H1 (cell line): ENCODE measurements at regions not wholly inside any gene's neighbourhood (a gene's known extent, or its start where the extent isn't known, plus 50 kb on each side); places are given as distances from the start of the nearest gene placed in this dataset.

Experiments used
- CTCF ChIA-PET: fragments of 300-600 bp; sonication (Branson Sonifier 250); formaldehyde crosslinking; loops from one replicate; lab custom pipeline; 2021; ENCODE audit not compliant: partially characterized antibody; lab: Charles Lee
- POLR2A ChIA-PET: fragments of 300-600 bp; sonication (Branson Sonifier 250); formaldehyde crosslinking; loops from one replicate; lab custom pipeline; 2021; ENCODE audit warnings: inconsistent platforms; ENCODE audit not compliant: partially characterized antibody; lab: Charles Lee
- DNase-seq, 2 experiments: peaks; one replicate each; pipeline versions ENCODE4 v3.0.0 to v3.0.0-alpha.2; 2010 to 2022; ENCODE audit warnings: low spot score in 2 of 2, low read depth in 1 of 2, mixed read lengths in 1 of 2
- FAIRE-seq: peaks from 2 replicates; lab custom pipeline; 2011; peaks lifted over from hg19 to GRCh38; lab: Jason Lieb, UNC
- H2AFZ ChIP-seq: 2 replicates; pipeline ENCODE4 v1.8.1; 2012; ENCODE audit warnings: low read length, inconsistent platforms
- H2AK5ac ChIP-seq: 2 replicates; pipeline ENCODE4 v1.6.1; 2013; ENCODE audit warnings: low read depth, low read length
- H2BK120ac ChIP-seq: replicated peaks from 2 replicates; pipeline ENCODE3; 2013; ENCODE audit warnings: low read depth, low read length, inconsistent platforms
- H2BK12ac ChIP-seq: 2 replicates; pipeline ENCODE4 v1.6.1; 2013; ENCODE audit warnings: low read depth, low read length
- H2BK15ac ChIP-seq: 2 replicates; pipeline ENCODE4 v1.6.1; 2013; ENCODE audit warnings: low read length
- H2BK20ac ChIP-seq: 2 replicates; pipeline ENCODE4 v1.6.1; 2013; ENCODE audit warnings: low read length
- H2BK5ac ChIP-seq: 2 replicates; pipeline ENCODE4 v1.6.1; 2013; ENCODE audit warnings: low read depth, low read length
- H3K14ac ChIP-seq: 2 replicates; pipeline ENCODE4 v1.6.1; 2013; ENCODE audit warnings: inconsistent platforms; ENCODE audit not compliant: insufficient read length
- H3K18ac ChIP-seq: 2 replicates; pipeline ENCODE4 v1.6.1; 2013; ENCODE audit warnings: low read length; ENCODE audit errors: extremely low read depth
- H3K23ac ChIP-seq: 2 replicates; pipeline ENCODE4 v1.6.1; 2013; ENCODE audit warnings: inconsistent platforms; ENCODE audit not compliant: insufficient read length
- H3K23me2 ChIP-seq: 2 replicates; pipeline ENCODE4 v1.6.1; 2013; ENCODE audit warnings: low read depth, low read length
- H3K27ac ChIP-seq: 2 replicates; pipeline ENCODE4 v1.6.1; 2011; ENCODE audit warnings: low read depth, low read length, inconsistent platforms
- H3K27me3 ChIP-seq, 4 experiments: replicated peaks in 1 of 4; 1 replicate in 1 of 4; 2 replicates in 3 of 4; pipeline versions ENCODE4 v1.6.1 to v1.8.1; 2011 to 2013; ENCODE audit warnings: low read length in 3 of 4, mild to moderate bottlenecking in 3 of 4, inconsistent platforms in 2 of 4, mixed read lengths in 2 of 4, moderate library complexity in 1 of 4; ENCODE audit not compliant: control insufficient read depth in 3 of 4, insufficient read depth in 3 of 4; ENCODE audit errors: extremely low read depth in 1 of 4
- H3K36me3 ChIP-seq, 4 experiments: 2 replicates each; pipeline versions ENCODE4 v1.6.1 to v1.8.1; 2011 to 2013; ENCODE audit warnings: mild to moderate bottlenecking in 4 of 4, low read length in 3 of 4, moderate library complexity in 2 of 4, control low read depth in 1 of 4, inconsistent platforms in 1 of 4; ENCODE audit not compliant: insufficient read depth in 4 of 4, control insufficient read depth in 2 of 4
- H3K4ac ChIP-seq: replicated peaks from 2 replicates; pipeline ENCODE3; 2013; ENCODE audit warnings: low read length, low read depth, mixed read lengths, inconsistent platforms; ENCODE audit not compliant: insufficient read length
- H3K4me1 ChIP-seq, 4 experiments: replicated peaks in 1 of 4; 1 replicate in 1 of 4; 2 replicates in 3 of 4; pipeline versions ENCODE4 v1.6.1 to v1.8.1; 2011 to 2013; ENCODE audit warnings: low read length in 3 of 4, inconsistent platforms in 2 of 4, mixed read lengths in 1 of 4; ENCODE audit not compliant: insufficient read depth in 4 of 4, control insufficient read depth in 3 of 4
- H3K4me2 ChIP-seq, 2 experiments: 2 replicates each; pipeline versions ENCODE4 v1.6.1 to v1.8.1; 2011 to 2013; ENCODE audit warnings: low read depth in 2 of 2, low read length in 2 of 2, control low read depth in 1 of 2, inconsistent platforms in 1 of 2, mild to moderate bottlenecking in 1 of 2; ENCODE audit not compliant: insufficient read depth in 1 of 2
- H3K4me3 ChIP-seq, 4 experiments: fragments of 200-600, 300-600 bp in 1 of 4; sonication (generic), shearing (Covaris generic), sonication (Bioruptor Twin) in 1 of 4; 2 replicates each; pipeline versions ENCODE4 v1.5.1 to v1.8.1; 2011 to 2016; ENCODE audit warnings: low read length in 4 of 4, low read depth in 3 of 4, control low read depth in 2 of 4, inconsistent platforms in 2 of 4, mild to moderate bottlenecking in 2 of 4, mixed read lengths in 1 of 4, moderate library complexity in 1 of 4; ENCODE audit not compliant: insufficient read depth in 2 of 4; ENCODE audit errors: extremely low read depth in 1 of 4
- H3K56ac ChIP-seq: replicated peaks from 2 replicates; pipeline ENCODE3; 2013; ENCODE audit warnings: low read depth, mild to moderate bottlenecking, mixed read lengths, low read length, inconsistent platforms; ENCODE audit not compliant: insufficient read length
- H3K79me1 ChIP-seq: 2 replicates; pipeline ENCODE4 v1.6.1; 2013; ENCODE audit warnings: low read depth, low read length, control low read depth
- H3K79me2 ChIP-seq, 2 experiments: 2 replicates each; pipeline versions ENCODE4 v1.6.1 to v1.8.1; 2012 to 2013; ENCODE audit warnings: low read length in 2 of 2, mild to moderate bottlenecking in 2 of 2, inconsistent platforms in 1 of 2; ENCODE audit not compliant: insufficient read depth in 2 of 2, control insufficient read depth in 1 of 2
- H3K9ac ChIP-seq, 4 experiments: replicated peaks in 1 of 4; 1 replicate in 1 of 4; 2 replicates in 3 of 4; pipeline versions ENCODE4 v1.6.1 to v1.8.1; 2011 to 2013; ENCODE audit warnings: low read depth in 3 of 4, low read length in 3 of 4, control low read depth in 2 of 4, mild to moderate bottlenecking in 2 of 4, moderate library complexity in 2 of 4, inconsistent platforms in 1 of 4; ENCODE audit errors: extremely low read depth in 1 of 4
- H3K9me3 ChIP-seq, 2 experiments: 2 replicates each; pipeline versions ENCODE4 v1.6.1 to v1.8.1; 2012 to 2013; ENCODE audit warnings: mild to moderate bottlenecking in 2 of 2, moderate library complexity in 2 of 2, control low read depth in 1 of 2, inconsistent platforms in 1 of 2, low read depth in 1 of 2, low read length in 1 of 2, mixed read lengths in 1 of 2; ENCODE audit not compliant: insufficient read depth in 2 of 2
- H4K20me1 ChIP-seq, 2 experiments: replicated peaks in 1 of 2; 2 replicates each; pipeline versions ENCODE3 to v1.8.1; 2011 to 2013; ENCODE audit warnings: inconsistent platforms in 2 of 2, low read length in 2 of 2, mild to moderate bottlenecking in 1 of 2; ENCODE audit not compliant: insufficient read depth in 2 of 2, control insufficient read depth in 1 of 2
- H4K5ac ChIP-seq: 2 replicates; pipeline ENCODE4 v1.6.1; 2013; ENCODE audit warnings: low read length, low read depth, mixed read lengths, inconsistent platforms; ENCODE audit not compliant: insufficient read length
- H4K8ac ChIP-seq: 2 replicates; pipeline ENCODE4 v1.8.0; 2013; ENCODE audit warnings: mild to moderate bottlenecking, moderate library complexity, low read length, inconsistent platforms; ENCODE audit not compliant: insufficient read depth; ENCODE audit errors: extremely low read depth
- H4K91ac ChIP-seq: replicated peaks from 2 replicates; pipeline ENCODE3; 2013; ENCODE audit warnings: low read length, mixed read lengths, inconsistent platforms; ENCODE audit not compliant: insufficient read length
- ATF3 ChIP-seq: IDR thresholded peaks from 2 replicates; pipeline ENCODE4 v1.6.1; 2011; ENCODE audit warnings: low read depth, mild to moderate bottlenecking, low read length; ENCODE audit not compliant: insufficient read depth
- BACH1 ChIP-seq: IDR thresholded peaks from 2 replicates; pipeline ENCODE4 v1.6.1; 2012; ENCODE audit warnings: low read length, improper control_type of control experiment
- CHD1 ChIP-seq: IDR thresholded peaks from 2 replicates; pipeline ENCODE4 v1.6.1; 2012; ENCODE audit warnings: low read depth, low read length, improper control_type of control experiment
- MAFK ChIP-seq: IDR thresholded peaks from 2 replicates; pipeline ENCODE4 v1.6.1; 2012; ENCODE audit warnings: low read depth, mild to moderate bottlenecking, improper control_type of control experiment, low read length
- USF2 ChIP-seq: IDR thresholded peaks from 2 replicates; pipeline ENCODE4 v1.6.1; 2011; ENCODE audit warnings: low read length, improper control_type of control experiment
- WGBS, 2 experiments: shearing (Covaris generic) in 1 of 2; methylation state at CpG; one replicate each; pipeline versions ENCODE4 v1.1.6 to v1.1.7; 2013 to 2015; ENCODE audit warnings: low lambda C conversion rate in 2 of 2, mixed read lengths in 2 of 2, inconsistent platforms in 1 of 2, low coverage in 1 of 2, missing lambda C conversion rate in 1 of 2; ENCODE audit not compliant: insufficient replicate concordance in 2 of 2, insufficient coverage in 1 of 2, insufficient read length in 1 of 2; ENCODE audit errors: extremely low coverage in 1 of 2, missing lambda C conversion rate in 1 of 2; 5-methylcytosine and 5-hydroxymethylcytosine counted together

- no peak for DNase-seq
- Histone ChIP-seq H3K27ac (no peak overlapping the region), H3K79me1 (no peaks in the 10 kb centered on the region)
- TF ChIP-seq CHD1, result no peak
- TF ChIP-seq MAFK, result no peak
- TF ChIP-seq ATF3, result no peak
- no peak for TF ChIP-seq BACH1
- TF ChIP-seq USF2, result no peak
- TF ChIP-seq, all 59 proteins: peak for 0
- Histone ChIP-seq H2BK12ac (no peak overlapping the region), H3K14ac (no peak overlapping the region), H3K27me3 (no peaks in the 10 kb centered on the region), H2BK120ac (no peak overlapping the region), H2AK5ac (no peak overlapping the region), H3K18ac (no peak overlapping the region), H2BK5ac (no peak overlapping the region), H3K9ac (no peak overlapping the region), H3K4me1 (no peaks in the 10 kb centered on the region), H3K4ac (no peak overlapping the region), H4K5ac (no peak overlapping the region), H3K23ac (no peak overlapping the region), H2BK15ac (no peak overlapping the region), H3K79me2 (no peaks in the 10 kb centered on the region), H3K56ac (no peak overlapping the region), H4K8ac (no peak overlapping the region), H3K36me3 (no peaks in the 10 kb centered on the region), H3K4me2 (no peak overlapping the region), H3K9me3 (peaks cover 3 to 13% of the 10 kb centered on the region in 2 experiments; a peak in 3 of 4 replicates), H3K4me3 (no peak overlapping the region), H4K91ac (no peak overlapping the region), H2BK20ac (no peak overlapping the region), H2AFZ (no peak overlapping the region), H4K20me1 (no peaks in the 10 kb centered on the region), H3K23me2 (no peaks in the 10 kb centered on the region; the same call in 1 of the 2 replicates)
- POLR2A ChIA-PET, result no interaction called here
- no peak for FAIRE-seq
- WGBS, 2 experiments, result 96% methylated on average over 2 of the region's 2 CpGs; no CpG with 5 or more reads in 1 of the 2 experiments
- CTCF ChIA-PET, result no interaction called here
Observed at GRCh38 chr5:111656580-111656979, 100.4 kb downstream of the NREP start.
